Uterus (tissue), 2 donors: ENCODE measurements at regions not wholly inside any gene's neighbourhood (a gene's known extent, or its start where the extent isn't known, plus 50 kb on each side); places are given as distances from the start of the nearest gene placed in this dataset.

Experiments used
- POLR2A ChIP-seq, 2 donors: fragments of 450-650 bp; IDR thresholded peaks; one replicate each; pipeline ENCODE4 v1.6.1; 2016; ENCODE audit warnings: antibody characterized with exemption in 2 of 2, mild to moderate bottlenecking in 1 of 2, moderate library complexity in 1 of 2
- TF ChIP-seq, protein P1 (sequence below), 4 experiments: fragments of 200-600 bp in 2 of 4; fragments of 450-650 bp in 2 of 4; sonication (generic) in 2 of 4; IDR thresholded peaks; one replicate each; pipeline ENCODE4 v1.5.1; 2016 to 2019; ENCODE audit warnings: antibody characterized with exemption in 4 of 4, mild to moderate bottlenecking in 2 of 4, moderate library complexity in 1 of 4

DNA sequence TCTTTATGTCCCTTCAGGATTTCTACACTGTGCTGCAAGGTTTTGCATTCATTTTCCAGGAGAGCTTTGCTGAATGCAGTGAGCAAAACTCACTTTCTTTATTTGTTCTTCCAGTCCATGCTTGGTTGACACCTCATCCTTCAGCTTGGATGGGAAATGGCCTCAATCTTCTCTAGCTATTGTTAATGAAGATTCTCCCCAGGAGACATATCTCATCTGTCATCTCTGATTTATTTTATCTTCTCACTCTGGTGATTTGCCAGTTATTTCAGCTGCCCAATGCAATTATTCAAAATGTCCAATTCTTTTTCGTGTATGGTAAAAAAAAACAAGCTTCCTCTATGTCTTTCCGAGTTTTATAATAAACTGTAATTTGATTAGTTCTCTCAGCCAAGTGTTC lies 77.9 kb upstream of the PAK5 start:
- no peak for TF ChIP-seq POLR2A (IDR thresholded peaks at IDR 0.05)
- TF ChIP-seq, protein P1, sequence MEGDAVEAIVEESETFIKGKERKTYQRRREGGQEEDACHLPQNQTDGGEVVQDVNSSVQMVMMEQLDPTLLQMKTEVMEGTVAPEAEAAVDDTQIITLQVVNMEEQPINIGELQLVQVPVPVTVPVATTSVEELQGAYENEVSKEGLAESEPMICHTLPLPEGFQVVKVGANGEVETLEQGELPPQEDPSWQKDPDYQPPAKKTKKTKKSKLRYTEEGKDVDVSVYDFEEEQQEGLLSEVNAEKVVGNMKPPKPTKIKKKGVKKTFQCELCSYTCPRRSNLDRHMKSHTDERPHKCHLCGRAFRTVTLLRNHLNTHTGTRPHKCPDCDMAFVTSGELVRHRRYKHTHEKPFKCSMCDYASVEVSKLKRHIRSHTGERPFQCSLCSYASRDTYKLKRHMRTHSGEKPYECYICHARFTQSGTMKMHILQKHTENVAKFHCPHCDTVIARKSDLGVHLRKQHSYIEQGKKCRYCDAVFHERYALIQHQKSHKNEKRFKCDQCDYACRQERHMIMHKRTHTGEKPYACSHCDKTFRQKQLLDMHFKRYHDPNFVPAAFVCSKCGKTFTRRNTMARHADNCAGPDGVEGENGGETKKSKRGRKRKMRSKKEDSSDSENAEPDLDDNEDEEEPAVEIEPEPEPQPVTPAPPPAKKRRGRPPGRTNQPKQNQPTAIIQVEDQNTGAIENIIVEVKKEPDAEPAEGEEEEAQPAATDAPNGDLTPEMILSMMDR (IDR thresholded peaks at IDR 0.05), result no peak
